Gastrocnemius medialis (tissue), 4 donors: ENCODE measurements at regions not wholly inside any gene's neighbourhood (a gene's known extent, or its start where the extent isn't known, plus 50 kb on each side); places are given as distances from the start of the nearest gene placed in this dataset.

Source experiments
- CTCF ChIP-seq, 5 experiments: fragments of 450-650 bp in 3 of 5; fragments of 200-600 bp in 2 of 5; sonication (generic) in 2 of 5; IDR thresholded peaks in 4 of 5; conservative IDR thresholded peaks in 1 of 5; 1 replicate in 4 of 5; 2 replicates in 1 of 5; pipeline ENCODE4 v1.5.1; 2016 to 2019; ENCODE audit warnings: antibody characterized with exemption in 5 of 5, mild to moderate bottlenecking in 3 of 5, moderate library complexity in 3 of 5
- POLR2A ChIP-seq, 2 donors: fragments of 450-650 bp; IDR thresholded peaks; one replicate each; pipeline ENCODE4 v1.6.1; 2017; ENCODE audit warnings: antibody characterized with exemption in 2 of 2, mild to moderate bottlenecking in 2 of 2, moderate library complexity in 2 of 2

- TF ChIP-seq POLR2A (IDR thresholded peaks at IDR 0.05), result no peak
- no peak for TF ChIP-seq CTCF (IDR thresholded peaks at IDR 0.05 in 4 of 5, conservative IDR thresholded peaks at IDR 0.05 in 1 of 5)
Observed at GRCh38 chr10:92758594-92758993, 68.8 kb downstream of the HHEX start.
